Skeletal muscle satellite cell (primary cell): ENCODE measurements at regions not wholly inside any gene's neighbourhood (a gene's known extent, or its start where the extent isn't known, plus 50 kb on each side); places are given as distances from the start of the nearest gene placed in this dataset.
"Not testable (repeated sequence)": the region's sequence is repeated elsewhere in the genome, so short reads cannot be mapped to it uniquely, and the experiment has no call there.

Source experiments
- H3K27me3 ChIP-seq: 2 replicates; pipeline ENCODE4 v1.7.0; 2013; ENCODE audit warnings: low read length; ENCODE audit not compliant: control insufficient read depth, insufficient read depth
- H3K36me3 ChIP-seq: 2 replicates; pipeline ENCODE4 v1.7.0; 2013; ENCODE audit warnings: mild to moderate bottlenecking, control low read depth, low read length; ENCODE audit not compliant: insufficient read depth
- H3K4me1 ChIP-seq: 2 replicates; pipeline ENCODE4 v1.7.0; 2013; ENCODE audit warnings: low read length; ENCODE audit not compliant: control insufficient read depth, insufficient read depth
- H3K4me2 ChIP-seq: 2 replicates; pipeline ENCODE4 v1.7.0; 2013; ENCODE audit warnings: mild to moderate bottlenecking, low read length
- H3K4me3 ChIP-seq: 2 replicates; pipeline ENCODE4 v1.7.0; 2013; ENCODE audit warnings: low read length
- H3K9ac ChIP-seq: 2 replicates; pipeline ENCODE4 v1.7.0; 2013; ENCODE audit warnings: mild to moderate bottlenecking, low read depth, low read length, moderate library complexity
- H3K9me3 ChIP-seq: replicated peaks from 2 replicates; pipeline ENCODE4 v1.7.0; 2013; ENCODE audit warnings: mild to moderate bottlenecking, control low read depth, low read length

DNA sequence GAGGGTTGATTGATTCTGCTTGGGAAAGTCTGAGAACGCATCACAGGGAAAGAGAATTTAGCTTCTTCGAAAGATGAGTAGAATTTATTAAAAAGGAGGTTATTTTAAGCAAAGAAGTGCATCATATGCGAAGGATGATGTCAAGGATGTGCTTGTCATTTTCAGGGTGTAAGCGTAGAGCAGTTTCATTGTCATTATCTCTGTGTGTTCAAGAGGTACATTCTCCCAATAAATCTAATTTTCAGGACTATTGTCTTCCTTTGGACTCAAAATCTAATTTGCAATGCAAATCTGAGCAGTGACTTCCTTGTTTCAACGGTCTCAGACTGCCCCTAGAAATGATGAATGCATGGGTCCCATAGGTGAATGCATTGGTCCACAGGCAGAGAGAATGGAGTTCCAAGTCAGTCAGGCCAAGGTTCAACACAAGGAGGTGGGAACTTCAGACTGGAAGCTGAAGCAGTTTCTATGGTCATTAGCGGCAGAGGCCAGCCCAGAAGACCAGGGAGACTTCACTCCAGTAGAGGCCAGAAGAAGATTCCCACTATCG lies 99.8 kb downstream of the CDC42EP3 start:
- no peaks in the 10 kb centered on the region for H3K27me3 ChIP-seq
- peak overlapping the region; percentile 39 for H3K4me2 ChIP-seq
- H3K36me3 ChIP-seq: no peaks in the 10 kb centered on the region
- peaks cover 67% of the 10 kb centered on the region for H3K4me1 ChIP-seq
- H3K9ac ChIP-seq: peak overlapping the region; percentile 72
- peak overlapping the region; percentile 16 for H3K4me3 ChIP-seq
- no peaks in the 10 kb centered on the region for H3K9me3 ChIP-seq

DNA sequence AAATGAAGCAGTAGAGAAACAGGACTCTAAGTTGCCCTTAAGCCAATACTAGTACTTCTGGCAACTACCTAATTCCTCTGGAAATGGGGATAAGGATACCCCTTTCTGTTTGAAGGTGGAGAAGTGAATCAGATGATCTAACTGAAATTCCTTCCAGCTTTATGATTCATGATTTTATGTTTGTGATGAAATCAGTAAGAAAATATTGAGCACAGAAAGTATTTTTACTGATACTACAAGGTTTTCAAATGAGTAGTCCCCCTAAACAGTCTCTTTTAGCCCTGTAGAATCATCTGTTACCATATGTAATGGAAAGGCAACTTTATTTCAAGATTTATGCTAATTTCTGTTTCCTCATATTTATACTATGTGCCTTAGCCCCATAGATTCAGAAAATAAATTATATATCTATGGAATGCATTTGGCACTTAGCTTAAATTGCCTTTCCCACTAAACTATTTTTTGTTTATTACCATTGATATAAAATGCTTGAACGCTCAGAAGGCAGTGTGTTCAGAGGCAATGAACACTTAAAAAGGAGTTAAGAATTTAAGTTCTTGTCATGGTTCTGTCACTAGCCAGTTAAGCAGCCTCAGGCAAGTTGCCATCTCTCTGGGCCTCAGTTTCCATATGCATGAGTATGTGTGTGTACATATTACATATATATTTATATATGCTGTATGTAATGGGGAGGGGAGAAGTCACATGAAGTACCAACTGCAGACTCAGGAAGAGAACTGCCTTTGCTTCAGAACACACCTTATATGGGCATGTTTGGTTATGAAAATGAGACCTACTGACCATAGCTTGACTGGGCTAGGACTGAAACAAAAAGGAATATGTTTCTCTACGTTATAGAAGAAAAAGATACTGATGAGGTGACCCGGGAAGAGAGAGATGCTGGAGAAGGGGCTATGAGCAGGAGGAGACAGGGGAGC lies 97.7 kb downstream of the CDC42EP3 start:
- Histone ChIP-seq H3K36me3 (no peaks in the 10 kb centered on the region), H3K4me1 (peaks cover 66% of the 10 kb centered on the region), H3K9me3 (no peaks in the 10 kb centered on the region), H3K27me3 (no peaks in the 10 kb centered on the region), H3K4me3 (no peak overlapping the region), H3K4me2 (peak overlapping the region; percentile 35), H3K9ac (peak overlapping the region; percentile 22)

DNA sequence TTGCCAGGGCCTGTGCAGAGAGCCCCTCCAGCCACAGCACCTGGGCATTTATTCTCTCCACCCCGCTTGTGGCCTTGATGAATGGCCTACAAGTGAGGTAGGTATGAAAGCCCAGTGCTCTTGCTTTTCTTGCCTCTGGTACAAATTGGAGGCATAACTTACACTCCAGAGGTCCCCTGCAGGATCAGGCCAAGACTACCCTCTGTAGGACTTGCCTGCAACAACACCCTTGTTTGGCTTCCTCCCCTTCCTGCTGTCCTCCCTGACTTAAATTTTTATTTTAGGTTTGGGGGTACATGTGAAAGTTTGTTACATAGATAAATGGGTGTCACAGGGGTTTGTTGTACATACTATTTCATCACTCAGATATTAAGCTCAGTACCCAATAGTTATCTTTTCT lies 95.7 kb downstream of the CDC42EP3 start:
- Histone ChIP-seq H3K4me3 (no peak overlapping the region), H3K9ac (no peak overlapping the region), H3K27me3 (no peaks in the 10 kb centered on the region), H3K4me1 (peaks cover 48% of the 10 kb centered on the region), H3K4me2 (no peak overlapping the region), H3K36me3 (no peaks in the 10 kb centered on the region), H3K9me3 (no peaks in the 10 kb centered on the region)

DNA sequence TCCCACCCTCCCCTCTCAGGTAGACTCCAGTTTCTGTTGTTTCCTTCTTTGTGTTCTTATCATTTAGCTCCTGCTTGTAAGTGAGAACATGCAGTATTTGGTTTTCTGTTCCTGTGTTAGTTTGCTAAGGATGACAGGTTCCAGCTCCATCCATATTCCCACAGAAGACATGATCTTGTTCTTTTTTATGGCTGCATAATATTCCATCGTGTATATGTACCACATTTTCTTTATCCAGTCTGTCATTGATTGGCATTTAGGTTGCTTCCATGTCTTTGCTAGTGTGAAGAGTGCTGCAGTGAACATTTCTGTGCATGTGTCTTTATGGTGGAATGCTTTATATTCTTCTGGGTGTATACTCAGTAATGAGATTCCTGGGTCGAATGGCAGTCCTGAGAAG lies 95.2 kb downstream of the CDC42EP3 start:
- not testable (repeated sequence) for H3K9ac ChIP-seq, H3K9me3 ChIP-seq, H3K36me3 ChIP-seq, H3K27me3 ChIP-seq, H3K4me2 ChIP-seq, H3K4me3 ChIP-seq
- H3K4me1 ChIP-seq: peaks cover 44% of the 10 kb centered on the region

DNA sequence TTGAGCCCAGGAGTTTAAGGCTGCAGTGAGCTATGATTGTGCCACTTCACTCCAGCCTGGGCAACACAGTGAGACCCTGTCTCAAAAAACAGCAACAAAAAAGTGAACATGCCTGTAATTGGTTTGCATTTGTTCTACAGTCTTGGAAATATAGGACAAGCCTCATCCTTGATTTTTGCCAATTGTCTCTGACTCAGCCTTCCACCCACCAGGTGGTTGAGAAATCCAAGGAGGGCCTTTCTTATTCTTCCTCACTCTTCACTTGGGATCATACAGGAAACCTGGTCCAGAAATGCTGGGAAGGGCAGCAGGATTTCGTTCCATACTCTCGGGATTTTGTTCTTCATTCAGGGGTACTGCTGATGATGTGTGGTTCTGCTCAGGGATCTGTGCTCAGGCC lies 94.6 kb downstream of the CDC42EP3 start:
- no peak overlapping the region for H3K9ac ChIP-seq
- H3K4me3 ChIP-seq: no peak overlapping the region
- no peaks in the 10 kb centered on the region for H3K9me3 ChIP-seq
- peaks cover 38% of the 10 kb centered on the region for H3K4me1 ChIP-seq
- H3K36me3 ChIP-seq: no peaks in the 10 kb centered on the region
- H3K4me2 ChIP-seq: no peak overlapping the region
- no peaks in the 10 kb centered on the region for H3K27me3 ChIP-seq

DNA sequence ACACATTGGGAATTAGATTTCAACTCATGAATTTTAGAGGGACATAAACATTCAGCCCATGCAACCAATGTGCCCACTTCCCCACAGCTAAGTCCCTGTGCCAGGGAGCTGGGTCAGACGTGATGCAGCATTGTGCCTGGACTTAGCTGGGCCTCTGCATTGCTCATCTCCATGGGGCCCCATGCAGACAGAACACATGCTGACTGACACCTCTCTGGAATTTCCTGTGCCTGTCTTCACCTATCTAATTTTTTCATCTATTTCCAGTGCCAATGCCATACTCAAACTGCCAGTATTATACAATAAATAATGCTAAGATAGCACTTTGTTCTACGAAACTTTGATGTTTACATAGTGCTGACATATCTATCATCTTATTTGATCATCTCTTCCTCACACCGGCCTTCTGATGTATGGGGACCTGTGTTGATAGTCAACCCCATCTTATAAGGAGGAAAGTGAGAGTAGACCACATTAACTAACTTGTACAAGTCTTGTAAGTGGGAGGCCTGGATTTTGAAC lies 92.2 kb downstream of the CDC42EP3 start:
- Histone ChIP-seq H3K9me3 (no peaks in the 10 kb centered on the region), H3K4me1 (peaks cover 35% of the 10 kb centered on the region), H3K4me3 (no peak overlapping the region), H3K9ac (no peak overlapping the region), H3K27me3 (no peaks in the 10 kb centered on the region), H3K36me3 (no peaks in the 10 kb centered on the region), H3K4me2 (no peak overlapping the region)

DNA sequence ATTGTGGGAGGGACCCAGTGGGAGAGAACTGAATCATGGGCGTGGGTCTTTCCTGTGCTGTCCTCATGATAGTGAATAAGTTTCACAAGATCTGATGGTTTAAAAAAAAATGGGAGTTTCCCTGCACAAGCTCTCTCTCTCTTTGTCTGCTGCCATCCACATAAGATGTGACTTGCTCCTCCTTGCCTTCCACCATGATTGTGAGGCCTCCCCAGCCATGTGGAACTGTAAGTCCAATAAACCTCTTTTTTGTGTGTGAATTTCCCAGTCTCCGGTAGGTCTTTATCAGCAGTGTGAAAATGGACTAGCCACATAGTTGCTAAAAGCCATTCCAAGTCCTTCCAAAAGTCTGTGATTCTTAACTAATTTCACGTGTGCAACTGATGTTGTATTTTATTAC lies 91.5 kb downstream of the CDC42EP3 start:
- peaks cover 39% of the 10 kb centered on the region for H3K4me1 ChIP-seq
- H3K4me2 ChIP-seq, H3K36me3 ChIP-seq, H3K9ac ChIP-seq, H3K27me3 ChIP-seq, H3K4me3 ChIP-seq, H3K9me3 ChIP-seq: not testable (repeated sequence)

DNA sequence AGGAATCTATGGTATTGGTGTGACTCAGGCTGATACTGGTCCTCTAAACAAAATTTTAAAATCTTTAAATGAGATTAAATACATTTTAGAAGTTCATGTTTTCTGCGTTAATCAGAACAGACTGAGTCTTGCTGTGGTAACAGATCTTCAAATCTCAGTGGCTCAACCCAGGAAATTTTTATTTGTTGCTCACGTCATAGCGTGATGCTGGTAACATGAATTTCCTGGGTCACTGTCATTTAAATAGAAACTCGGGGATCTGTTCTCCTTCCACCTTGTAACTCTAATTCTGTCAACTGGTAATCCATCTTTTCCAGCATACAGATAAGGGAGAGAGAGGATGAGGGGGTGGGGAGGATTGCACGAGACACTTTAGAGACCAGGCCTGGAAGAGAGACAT lies 90.0 kb downstream of the CDC42EP3 start:
- H3K4me3 ChIP-seq: no peak overlapping the region
- H3K9ac ChIP-seq: no peak overlapping the region
- peaks cover 51% of the 10 kb centered on the region for H3K4me1 ChIP-seq
- H3K27me3 ChIP-seq: no peaks in the 10 kb centered on the region
- H3K4me2 ChIP-seq: no peak overlapping the region
- no peaks in the 10 kb centered on the region for H3K9me3 ChIP-seq
- H3K36me3 ChIP-seq: no peaks in the 10 kb centered on the region

DNA sequence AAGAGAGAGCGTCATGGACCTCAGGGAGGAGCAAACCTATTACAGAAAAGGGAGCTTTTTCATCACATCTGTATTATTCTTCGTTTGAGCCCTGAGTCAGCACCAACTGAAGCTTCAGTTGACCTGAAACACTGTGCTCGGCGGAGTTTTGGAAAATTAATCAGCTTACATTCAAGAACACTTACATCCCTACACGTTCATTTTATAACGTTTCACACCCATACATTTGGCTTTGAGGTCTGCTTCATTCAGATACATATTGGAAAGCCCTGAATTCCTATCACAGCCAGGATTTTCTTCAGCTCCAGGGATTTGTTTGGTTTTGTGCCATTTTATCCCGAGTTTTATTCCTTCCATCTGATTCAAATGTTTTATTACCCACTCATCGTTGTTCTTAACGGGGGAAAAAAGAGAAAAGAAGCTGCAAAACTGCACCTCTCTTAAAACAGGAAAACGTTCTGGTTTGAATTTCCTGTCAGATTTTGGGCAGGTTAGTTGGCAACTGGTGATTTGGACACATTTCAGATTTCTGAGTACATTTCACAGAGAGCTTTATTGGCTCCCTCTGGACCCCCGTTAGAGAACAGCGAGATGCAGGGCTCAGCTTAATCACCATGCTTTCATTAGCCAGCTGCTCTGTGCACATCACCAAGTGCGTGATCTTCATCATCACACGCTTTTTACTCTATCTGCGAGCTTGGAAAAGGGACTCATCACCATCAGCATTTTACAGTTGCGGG lies 88.8 kb downstream of the CDC42EP3 start:
- peak overlapping the region; percentile 70 for H3K4me2 ChIP-seq
- H3K9ac ChIP-seq: peak overlapping the region; percentile 73
- no peaks in the 10 kb centered on the region for H3K27me3 ChIP-seq
- H3K4me1 ChIP-seq: peaks cover 53% of the 10 kb centered on the region
- H3K4me3 ChIP-seq: peak overlapping the region; percentile 25
- no peaks in the 10 kb centered on the region for H3K36me3 ChIP-seq
- no peaks in the 10 kb centered on the region for H3K9me3 ChIP-seq

DNA sequence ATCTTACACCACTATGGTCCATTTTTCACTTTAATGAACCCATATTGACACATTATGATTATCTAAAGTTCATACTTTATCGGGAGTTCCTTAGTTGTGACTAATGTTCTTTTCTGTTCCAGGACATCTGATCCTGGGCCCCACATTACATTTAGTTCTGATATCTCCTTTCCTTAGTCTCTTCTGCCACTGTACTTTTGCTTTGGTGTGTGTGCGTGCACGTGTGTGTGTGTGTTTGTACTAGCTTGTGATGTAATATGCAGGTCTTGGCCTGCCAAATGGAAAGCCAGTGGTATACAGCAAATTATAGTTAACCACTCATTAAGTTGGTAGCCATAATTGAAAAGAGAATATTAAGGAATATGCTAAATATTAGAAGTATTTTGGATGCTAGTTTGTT lies 88.0 kb downstream of the CDC42EP3 start:
- peak overlapping the region; percentile 73 for H3K9ac ChIP-seq

DNA sequence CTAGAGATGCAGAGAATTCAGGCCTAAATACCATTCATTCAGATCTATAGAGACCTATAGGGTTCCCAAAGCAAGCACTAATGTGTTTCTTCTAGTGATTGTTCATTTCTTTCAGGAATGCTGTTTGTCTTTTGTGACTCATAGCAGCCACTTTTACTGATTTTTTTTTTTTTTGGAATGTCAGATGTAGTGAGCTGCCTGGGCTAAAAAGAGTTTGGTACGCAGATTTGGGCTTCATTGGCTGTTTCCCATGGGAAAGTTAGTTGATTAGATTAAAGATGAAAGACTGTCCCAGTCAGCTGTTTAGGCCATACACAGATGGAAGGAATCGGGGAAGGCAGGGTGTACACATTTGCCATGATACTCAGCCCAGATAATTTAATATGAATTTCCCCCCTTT lies 87.6 kb downstream of the CDC42EP3 start:
- H3K4me2 ChIP-seq: peak overlapping the region; percentile 70
- no peaks in the 10 kb centered on the region for H3K9me3 ChIP-seq
- peaks cover 65% of the 10 kb centered on the region for H3K4me1 ChIP-seq
- no peaks in the 10 kb centered on the region for H3K36me3 ChIP-seq
- H3K4me3 ChIP-seq: peak overlapping the region; percentile 25
- peak overlapping the region; percentile 73 for H3K9ac ChIP-seq
- no peaks in the 10 kb centered on the region for H3K27me3 ChIP-seq

More for the DNA sequence above, 88.0 kb downstream of the CDC42EP3 start:
- Histone ChIP-seq H3K9me3 (no peaks in the 10 kb centered on the region), H3K4me1 (peaks cover 60% of the 10 kb centered on the region), H3K4me2 (peak overlapping the region; percentile 70), H3K27me3 (no peaks in the 10 kb centered on the region), H3K36me3 (no peaks in the 10 kb centered on the region), H3K4me3 (peak overlapping the region; percentile 25)
